Loucy (cell line): ENCODE measurements at regions not wholly inside any gene's neighbourhood (a gene's known extent, or its start where the extent isn't known, plus 50 kb on each side); places are given as distances from the start of the nearest gene placed in this dataset.

Experiments used
- EZH2phosphoT487 ChIP-seq: fragments of 200-600 bp; IDR thresholded peaks from 2 replicates; pipeline ENCODE4 v1.6.1; 2018; ENCODE audit warnings: antibody characterized with exemption, mild to moderate bottlenecking, moderate library complexity, borderline replicate concordance
- TF ChIP-seq, protein P1 (sequence below): fragments of 200-600 bp; sonication (generic); conservative IDR thresholded peaks from 2 replicates; pipeline ENCODE4 v1.5.1; 2014; ENCODE audit warnings: mild to moderate bottlenecking, antibody characterized with exemption, low read length

GRCh38 chr11:95498722-95499425, 267.9 kb upstream of the SESN3 start:
- TF ChIP-seq, protein P1, sequence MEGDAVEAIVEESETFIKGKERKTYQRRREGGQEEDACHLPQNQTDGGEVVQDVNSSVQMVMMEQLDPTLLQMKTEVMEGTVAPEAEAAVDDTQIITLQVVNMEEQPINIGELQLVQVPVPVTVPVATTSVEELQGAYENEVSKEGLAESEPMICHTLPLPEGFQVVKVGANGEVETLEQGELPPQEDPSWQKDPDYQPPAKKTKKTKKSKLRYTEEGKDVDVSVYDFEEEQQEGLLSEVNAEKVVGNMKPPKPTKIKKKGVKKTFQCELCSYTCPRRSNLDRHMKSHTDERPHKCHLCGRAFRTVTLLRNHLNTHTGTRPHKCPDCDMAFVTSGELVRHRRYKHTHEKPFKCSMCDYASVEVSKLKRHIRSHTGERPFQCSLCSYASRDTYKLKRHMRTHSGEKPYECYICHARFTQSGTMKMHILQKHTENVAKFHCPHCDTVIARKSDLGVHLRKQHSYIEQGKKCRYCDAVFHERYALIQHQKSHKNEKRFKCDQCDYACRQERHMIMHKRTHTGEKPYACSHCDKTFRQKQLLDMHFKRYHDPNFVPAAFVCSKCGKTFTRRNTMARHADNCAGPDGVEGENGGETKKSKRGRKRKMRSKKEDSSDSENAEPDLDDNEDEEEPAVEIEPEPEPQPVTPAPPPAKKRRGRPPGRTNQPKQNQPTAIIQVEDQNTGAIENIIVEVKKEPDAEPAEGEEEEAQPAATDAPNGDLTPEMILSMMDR: no peak
- TF ChIP-seq EZH2phosphoT487: no peak
